Activated CD8-positive, alpha-beta memory T cell treated with anti-CD3 and anti-CD28 coated beads, Interleukin-2, amount 50 U/mL, for 1 hour (primary cell): ENCODE measurements at regions not wholly inside any gene's neighbourhood (a gene's known extent, or its start where the extent isn't known, plus 50 kb on each side); places are given as distances from the start of the nearest gene placed in this dataset.
"Not testable (repeated sequence)": the region's sequence is repeated elsewhere in the genome, so short reads cannot be mapped to it uniquely, and the experiment has no call there.

Experiments
- DNase-seq: peaks from one replicate; pipeline ENCODE4 v3.0.0-alpha.2; 2020; ENCODE audit errors: extremely low read depth

DNA sequence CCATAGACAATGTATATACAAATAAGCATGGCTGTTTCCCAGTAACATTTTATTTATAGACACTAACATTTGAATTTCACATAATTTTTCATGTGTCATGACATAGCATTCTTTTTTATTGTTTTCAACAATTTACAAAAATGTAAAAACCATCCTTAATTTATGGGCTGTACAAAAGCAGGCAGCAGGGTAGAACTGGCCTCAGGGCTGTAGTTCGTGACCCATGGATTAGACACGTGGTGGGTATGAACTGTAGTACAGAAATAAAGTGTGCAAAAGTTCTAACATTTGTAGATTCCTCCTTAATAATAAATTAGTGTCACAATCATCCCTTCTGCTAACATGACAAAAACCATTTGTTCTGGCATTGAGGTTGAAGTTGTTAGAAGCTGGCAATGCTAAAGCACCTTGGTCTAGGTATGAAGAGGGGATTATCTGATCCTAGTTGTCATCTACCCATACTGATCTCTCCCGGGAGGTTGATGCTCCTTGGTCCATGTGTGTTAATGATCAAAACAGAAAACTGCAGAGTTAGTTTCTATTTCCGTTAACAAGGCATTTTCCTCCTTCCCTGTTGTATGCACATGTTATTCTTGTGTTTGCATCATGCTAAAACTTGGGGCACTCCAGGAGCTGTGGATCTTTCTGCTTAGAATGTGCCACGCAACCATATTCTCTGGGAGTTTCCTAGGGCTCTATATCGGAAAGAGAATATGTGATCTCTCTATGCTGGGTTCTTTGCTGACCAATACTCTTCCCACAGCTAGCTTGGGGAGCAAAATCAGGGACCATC is 917.6 kb downstream of the TLE1 start:
- no peak for DNase-seq

DNA sequence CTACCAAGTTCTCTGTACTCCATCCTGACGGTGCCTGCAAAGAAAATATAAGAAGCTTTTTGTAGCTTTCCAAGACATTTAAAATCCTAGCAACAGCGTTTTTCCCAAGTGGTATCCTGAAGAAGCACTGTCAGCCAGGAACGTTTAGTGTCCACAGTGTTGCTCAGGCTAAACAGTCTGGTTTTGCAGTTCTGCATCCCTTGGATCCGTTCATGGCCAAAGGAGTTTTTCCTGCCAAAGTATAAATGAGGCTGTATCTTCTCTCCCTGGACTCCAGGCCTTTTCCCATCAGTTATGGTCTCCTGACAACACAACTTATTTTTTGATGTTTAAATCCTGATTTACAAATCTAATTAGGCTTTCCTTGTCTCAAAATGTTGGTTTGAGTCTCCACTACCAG is 925.8 kb downstream of the TLE1 start:
- no peak for DNase-seq

DNA sequence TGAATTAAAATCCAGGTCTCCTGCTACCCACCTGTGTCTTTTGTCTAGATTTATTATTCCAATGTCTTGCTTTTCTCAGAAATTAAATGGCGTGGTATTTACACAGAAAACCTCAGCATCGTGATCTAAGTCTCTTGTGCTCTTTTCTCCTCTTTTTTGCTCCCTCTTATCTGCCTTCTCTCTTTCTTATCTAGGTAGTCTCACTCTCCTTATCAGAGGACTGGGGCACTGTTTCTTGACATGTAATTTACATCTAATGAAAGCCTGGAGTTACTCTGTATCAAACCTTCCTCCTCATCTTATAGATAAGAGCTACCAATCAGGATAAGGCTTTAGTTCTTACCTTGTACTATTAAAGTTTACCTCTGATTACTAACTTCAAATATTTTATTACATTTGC is 933.8 kb downstream of the TLE1 start:
- no peak for DNase-seq

DNA sequence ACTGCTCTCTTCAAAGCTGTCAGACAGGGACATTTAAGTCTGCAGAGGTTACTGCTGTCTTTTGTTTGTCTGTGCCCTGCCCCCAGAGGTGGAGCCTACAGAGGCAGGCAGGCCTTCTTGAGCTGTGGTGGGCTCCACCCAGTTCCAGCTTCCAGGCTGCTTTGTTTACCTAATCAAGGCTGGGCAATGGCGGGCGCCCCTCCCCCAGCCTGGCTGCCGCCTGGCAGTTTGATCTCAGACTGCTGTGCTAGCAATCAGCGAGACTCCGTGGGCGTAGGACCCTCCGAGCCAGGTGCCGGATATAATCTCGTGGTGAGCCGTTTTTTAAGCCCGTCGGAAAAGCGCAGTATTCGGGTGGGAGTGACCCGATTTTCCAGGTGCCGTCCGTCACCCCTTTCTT is 942.3 kb downstream of the TLE1 start:
- DNase-seq = not testable (repeated sequence)

DNA sequence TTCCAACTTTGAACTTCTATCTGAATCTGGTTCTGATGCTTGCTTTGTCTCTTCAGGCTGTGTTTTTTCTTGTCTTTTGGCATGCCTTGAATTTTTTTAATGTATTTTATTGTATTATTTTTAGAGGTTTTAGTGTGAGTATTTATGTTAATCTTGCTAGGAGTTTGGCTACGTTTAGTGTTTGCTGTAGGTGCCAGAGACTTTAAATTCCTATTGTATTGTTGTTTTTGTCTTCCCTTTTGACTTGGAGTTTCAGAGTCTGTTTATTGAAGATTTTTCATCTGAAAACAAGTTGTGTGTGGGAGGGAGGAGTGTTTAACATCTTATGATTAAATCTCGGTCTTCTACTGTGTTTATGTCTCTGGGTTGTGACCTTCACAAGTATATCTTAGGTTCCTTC is 956.8 kb downstream of the TLE1 start:
- no peak for DNase-seq

DNA sequence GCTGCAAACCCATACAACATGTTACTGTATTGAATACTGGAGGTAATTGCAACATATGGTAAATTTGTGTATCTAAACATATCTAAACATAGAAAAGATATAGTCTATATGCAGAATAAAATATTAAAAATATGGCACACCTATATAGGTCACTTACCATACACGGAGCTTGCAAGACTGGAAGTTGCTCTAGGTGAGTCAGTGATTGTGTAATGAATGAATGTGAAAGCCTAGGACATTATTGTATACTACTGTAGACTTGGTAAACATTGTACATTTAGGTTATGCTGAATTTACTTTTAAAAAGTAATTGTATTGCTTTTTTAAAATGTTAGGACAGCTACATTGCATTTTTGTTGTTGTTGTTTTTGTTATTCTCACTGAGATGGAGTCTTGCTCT is 968.8 kb downstream of the TLE1 start:
- no peak for DNase-seq

DNA sequence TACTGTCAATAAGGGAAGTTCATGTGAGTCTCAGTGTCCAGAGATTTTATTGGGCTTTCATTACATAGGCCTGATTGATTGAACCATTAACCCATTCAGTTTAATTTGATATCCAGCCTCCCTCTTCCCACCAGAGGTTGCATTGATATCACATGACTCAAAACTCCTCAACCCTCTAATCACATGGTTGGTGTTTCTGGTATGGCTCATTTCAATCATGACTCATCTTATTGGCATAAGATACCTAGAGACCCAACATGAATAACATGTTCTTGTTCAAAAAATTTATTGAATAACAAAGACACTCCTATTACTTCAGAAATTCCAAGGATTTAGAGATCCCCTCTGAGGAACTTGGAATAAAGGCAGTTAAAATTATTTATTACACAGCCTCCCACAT is 982.2 kb downstream of the TLE1 start:
- DNase-seq = no peak

DNA sequence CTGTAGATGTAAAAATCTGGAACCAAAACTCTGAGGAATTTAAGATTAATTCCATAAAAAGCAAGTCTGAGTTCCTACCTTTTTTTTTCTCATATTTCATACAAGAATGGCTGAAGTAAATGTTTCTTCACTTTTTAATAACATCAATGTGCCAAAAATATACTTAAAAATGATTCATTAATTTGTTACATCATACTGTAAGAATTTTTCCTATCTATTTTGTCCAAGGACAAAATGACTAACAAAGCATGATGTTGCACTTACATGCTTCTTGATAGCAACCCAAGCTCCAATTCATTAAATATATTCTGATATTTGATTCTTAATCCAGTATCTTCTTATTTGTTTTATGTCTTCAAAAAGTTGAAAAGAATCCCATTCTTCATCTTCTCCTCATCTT is 988.3 kb downstream of the TLE1 start:
- no peak for DNase-seq

DNA sequence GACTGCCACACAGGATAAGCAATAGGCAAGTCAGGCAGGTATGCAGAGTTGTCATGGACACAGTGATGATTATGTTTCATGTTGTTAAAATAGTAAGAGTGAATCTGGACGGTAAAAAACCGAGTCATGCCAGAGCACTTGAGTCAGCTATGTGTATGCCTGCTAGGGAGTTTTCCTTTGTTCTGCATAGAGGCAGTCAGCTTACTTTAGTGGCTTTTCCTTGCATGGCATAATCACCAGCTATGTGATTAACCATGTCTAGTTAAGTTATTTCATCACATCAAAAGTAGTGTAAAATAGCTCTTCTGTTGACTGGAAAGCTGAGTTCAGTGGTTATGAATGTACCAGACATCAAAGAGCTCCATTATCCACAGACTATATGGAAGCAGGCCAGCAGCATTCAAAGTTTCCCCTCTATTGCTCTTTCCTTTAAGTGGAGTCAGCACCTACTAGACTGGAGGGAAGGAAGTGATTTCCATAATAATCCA is 989.8 kb downstream of the TLE1 start:
- DNase-seq = no peak

DNA sequence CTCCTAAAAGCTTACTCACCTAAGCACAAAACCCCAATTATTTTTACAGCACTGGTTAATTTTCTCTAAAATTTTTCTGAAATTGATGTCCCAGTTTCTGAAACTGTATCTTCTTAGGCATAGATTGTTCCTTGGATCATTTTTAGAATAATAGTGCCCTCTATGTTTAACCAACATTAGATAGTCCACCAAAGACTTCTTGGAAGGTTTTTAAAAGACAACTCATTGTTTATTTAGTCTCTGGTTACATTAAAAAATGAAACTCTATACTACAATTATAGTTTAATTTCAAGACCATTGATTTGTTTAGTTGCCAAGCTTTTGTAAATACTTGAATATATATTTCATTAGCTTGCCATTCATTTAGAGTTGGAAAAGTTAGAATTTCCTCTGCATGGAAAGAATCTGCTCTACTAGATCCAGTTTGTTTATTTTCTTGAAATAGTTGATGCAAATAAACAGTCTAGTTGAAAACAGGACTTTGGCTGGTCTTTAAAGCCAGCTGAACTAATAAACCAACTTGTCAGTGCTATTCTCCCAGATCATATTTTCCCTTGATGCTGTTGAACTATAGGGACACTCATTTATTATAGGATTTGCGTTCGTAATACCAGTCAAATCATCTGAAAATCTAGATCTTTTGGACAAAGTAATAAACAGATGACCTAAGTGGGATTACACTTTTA is 990.5 kb downstream of the TLE1 start:
- DNase-seq = no peak

DNA sequence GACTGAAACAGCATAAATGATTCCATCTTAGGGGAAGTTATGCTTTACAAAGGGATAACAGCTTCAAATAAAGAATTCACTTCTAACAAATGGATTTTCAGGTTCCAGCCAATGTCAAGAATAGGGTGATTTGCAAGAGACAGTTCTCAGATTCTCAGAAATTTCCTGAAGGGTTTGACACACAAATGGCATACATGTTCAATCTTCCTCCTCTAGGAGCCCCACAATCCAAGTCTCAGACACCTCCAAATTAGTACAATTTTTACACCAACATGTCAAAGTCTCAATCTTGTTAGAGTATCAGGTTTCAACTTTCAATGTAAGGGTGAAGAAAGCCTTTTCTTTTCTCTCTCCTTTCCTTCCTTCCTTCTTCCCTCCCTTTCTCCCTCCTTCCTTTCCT is 996.6 kb downstream of the TLE1 start:
- DNase-seq = no peak

DNA sequence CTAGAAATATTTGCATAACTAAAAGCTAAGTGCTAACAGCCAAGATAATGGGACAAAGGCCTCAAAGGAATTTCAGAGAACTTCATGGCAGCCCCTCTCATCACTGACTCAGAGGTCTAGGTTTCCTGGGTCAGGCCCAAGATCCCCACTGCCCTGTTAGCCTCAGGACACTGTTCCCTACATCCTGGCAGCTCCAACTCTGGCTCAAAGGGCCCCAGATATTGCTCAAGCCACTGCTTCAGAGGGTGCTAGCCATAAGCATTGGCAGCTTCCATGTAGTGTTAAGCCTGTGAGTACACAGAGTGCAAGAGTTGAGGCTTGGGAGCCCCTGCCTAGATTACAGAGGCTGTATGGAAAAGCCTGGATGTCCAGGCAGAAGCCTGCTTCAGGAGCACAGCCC is 998.1 kb downstream of the TLE1 start:
- no peak for DNase-seq

DNA sequence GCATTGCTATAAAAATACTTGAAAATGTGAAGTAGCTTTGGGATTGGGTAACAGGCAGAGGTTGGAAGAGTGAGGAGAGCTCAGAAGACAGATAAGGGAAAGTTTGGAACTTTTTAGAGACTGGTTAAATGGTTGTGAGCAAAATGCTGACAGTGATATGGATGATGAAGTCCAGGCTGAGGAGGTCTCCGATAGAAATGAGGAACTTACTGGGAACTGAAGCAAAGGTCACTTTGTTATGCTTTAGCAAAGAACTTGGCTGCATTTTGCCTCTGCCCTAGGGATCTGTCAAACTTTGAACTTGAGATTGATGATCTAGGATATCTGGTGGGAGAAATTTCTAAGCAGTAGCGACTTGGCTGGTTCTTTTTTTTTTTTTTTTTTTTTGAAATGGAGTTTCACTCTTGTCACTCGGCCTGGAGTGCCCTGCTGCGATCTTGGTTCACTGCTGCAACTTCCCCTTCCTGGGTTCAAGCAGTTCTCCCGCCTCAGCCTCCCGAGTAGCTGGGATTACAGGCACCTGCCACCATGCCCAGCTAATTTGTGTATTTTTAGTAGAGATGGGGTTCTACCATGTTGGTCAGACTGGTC is 998.9 kb downstream of the TLE1 start:
- DNase-seq = no peak

DNA sequence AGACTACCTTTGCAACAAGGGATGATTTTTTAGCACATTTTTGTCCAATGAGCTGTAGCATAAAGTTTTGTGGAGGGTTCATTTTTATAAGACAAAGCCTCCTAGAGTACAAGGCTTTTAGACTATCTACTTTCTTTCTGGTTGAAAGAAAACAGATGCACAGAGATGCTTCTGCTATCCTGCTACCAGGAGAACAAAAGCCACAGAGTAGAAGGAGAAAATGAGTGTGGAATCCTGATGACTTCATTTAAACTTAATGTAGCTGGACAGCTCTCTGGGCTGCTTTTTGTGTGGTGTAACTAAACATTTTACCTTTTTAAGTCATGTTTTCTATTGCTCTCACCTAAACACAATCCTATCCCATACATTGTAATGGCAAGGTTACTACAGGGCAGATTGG is 1009.4 kb downstream of the TLE1 start:
- DNase-seq = no peak

DNA sequence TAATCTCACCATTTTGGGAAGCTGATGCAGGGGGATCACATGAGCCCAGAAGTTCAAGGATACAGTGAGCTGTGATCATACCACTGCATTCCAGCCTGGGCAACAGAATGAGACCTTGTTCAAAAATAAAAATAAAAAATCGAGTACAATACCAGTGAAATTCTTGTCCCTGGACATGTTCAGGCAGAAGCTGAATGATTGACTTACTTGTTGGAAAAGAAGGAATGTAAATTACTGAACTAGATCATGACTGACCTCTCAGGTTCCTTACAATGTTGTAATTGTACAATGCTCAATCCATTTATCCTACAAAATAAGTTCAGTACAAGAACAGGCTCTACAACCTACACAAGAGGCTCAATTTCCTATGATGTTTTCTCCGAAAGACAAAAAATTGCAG is 1010.4 kb downstream of the TLE1 start:
- DNase-seq = no peak

DNA sequence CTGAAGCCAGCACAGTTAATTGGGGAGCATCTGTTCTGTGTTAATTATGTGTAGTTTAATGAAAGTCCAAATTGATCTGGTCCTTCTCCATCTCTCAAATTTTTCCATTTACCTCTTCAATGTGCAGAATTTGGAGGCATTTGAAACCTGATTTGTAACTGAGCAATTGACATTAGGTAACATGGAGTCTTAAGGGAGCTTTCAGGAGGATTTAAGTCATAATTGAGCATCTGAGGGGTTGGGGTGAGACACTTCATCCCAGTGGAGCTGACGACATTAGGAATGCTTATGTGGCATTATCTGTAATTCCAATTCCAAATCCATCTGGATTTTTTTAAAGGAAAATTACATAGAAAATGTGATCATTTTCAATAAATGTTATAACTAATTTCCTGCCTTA is 1015.9 kb downstream of the TLE1 start:
- no peak for DNase-seq

DNA sequence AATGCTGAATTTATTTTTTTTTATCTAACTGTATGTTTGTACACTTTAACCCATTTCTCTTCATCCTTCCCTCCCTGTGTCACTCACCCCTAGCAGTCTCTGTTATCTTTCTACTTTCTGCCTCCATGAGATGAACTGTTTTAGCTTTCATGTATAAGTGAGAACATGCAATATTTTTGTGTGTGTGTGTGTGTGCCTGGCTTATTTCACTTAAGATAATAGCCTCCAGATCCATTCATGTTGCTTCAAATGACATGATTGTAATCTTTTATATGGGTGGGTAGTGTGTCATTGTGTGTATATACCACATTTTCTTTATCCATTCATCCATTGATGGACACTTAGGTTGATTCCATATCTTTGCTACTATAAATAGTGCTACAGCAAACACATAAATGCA is 1023.9 kb downstream of the TLE1 start:
- no peak for DNase-seq

DNA sequence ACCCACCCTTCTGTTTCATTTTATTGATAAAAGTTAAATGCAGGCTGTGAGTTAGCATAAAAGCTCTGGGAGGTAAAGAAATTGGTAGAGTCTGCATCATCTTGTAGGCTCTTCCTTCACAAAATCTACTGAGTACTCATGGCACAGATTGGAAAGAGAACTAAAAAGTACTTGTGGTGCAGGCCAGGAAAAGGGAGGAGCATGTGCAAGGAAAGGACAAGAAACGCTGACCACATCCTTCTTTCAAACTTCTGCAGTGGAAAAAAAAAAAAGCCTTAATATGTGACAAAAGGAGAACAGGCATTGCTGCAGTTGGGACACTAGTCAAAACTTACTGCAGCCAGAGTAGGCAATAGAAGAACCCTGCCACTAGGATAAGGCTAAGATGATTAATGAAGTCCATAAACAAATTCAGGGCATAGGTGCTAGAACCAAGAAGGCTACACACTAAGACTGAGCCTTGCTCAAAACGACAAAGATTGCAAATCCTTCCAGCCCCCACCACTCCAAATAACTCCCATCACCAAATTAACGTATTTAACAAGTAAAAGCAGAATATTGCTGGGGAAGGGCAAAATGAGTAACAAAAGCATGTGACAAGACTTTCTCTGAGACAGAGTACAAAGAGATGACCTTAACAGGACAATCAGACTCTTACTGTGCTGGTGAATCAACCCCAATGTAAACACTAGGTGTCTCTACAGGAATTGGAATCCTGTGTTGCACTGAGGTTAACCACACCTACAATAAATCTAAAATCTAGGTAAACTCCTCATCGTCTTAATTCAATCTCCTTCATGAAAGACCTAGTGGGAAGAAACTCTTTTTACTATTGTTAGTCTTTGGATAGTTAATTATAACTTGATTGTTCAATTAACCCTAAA is 1024.8 kb downstream of the TLE1 start:
- no peak for DNase-seq

DNA sequence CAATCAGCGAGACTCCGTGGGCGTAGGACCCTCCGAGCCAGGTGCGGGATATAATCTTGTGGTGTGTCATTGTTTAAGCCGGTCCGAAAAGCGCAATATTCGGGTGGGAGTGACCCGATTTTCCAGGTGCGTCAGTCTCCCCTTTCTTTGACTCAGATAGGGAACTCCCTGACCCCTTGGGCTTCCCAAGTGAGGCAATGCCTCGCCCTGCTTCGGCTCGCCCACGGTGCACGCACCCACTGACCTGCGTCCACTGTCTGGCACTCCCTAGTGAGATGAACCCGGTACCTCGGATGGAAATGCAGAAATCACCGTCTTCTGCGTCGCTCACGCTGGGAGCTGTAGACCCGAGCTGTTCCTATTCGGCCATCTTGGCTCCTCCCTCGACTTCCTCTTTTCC is 1029.6 kb downstream of the TLE1 start:
- DNase-seq = not testable (repeated sequence)

DNA sequence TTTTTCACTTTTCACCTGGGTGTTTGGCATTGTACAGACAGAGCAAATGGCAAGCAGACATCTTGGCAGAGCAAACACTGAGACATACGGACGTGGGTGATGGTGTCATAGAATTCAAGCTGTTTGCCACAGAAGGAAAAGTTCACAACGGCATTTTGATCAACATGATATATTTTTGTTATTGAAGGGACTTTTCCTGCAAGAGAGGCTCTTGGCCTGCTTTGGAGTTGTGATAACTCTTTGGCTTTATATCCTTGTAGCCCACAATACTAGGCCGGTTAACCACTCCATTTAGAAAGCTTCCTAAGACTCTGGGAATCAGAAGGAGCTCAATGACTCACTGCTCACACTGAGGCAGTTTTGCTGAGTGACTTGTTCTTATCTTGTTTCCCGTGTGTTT is 1038.3 kb downstream of the TLE1 start:
- no peak for DNase-seq

DNA sequence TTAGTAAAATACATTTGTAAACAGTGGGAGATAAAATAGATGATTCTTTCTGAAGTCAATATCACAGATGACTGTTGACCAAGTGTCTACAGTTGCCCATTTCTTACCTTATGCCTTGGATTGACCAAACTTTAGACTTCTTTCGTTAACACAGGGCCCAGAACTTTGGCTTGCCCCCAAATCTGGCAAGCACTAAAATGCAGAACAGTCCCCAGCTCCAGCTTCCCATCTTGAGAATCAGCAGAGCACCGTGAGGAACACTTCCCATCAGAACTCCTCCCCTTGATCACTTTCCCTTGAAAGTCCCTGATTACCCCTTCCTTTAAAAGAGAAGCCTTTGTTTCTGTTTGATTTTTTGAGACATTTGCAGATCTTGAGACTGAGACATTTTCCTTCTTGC is 1039.9 kb downstream of the TLE1 start:
- no peak for DNase-seq

DNA sequence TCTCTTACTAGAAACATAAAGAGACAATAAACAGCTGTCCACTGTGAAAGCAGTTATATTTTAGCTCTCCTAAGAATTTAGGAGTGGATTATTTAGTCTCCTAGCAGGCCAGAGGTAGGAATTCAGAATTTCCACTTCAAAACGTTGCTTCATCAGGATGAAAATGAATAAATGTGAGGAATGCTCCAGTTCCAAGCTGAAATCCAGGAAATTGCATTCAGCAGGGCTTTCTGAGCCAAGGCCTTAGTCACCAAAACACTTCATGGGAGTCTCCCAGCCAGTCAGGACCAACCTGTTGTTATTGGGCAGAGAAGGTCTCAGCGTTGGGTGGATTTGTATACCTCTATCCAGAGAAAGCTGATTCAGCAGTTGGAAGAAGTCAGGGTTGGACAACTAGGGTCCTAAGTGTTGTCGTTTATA is 1040.3 kb downstream of the TLE1 start:
- no peak for DNase-seq
